DOHH2 (cell line): ENCODE measurements at regions not wholly inside any gene's neighbourhood (a gene's known extent, or its start where the extent isn't known, plus 50 kb on each side); places are given as distances from the start of the nearest gene placed in this dataset.

Experiments used
- H3F3A ChIP-seq: fragments of 200-600 bp; sonication (generic), shearing (Covaris generic); 2 replicates; pipeline ENCODE4 v1.6.0; 2016; ENCODE audit warnings: antibody characterized with exemption, mild to moderate bottlenecking; ENCODE audit not compliant: control insufficient read depth, insufficient read depth
- H3K27ac ChIP-seq: fragments of 200-600 bp; sonication (generic); 2 replicates; pipeline ENCODE4 v1.5.1; 2014; ENCODE audit warnings: low read depth, mild to moderate bottlenecking, low read length, moderate library complexity
- H3K27me3 ChIP-seq: fragments of 200-600 bp; sonication (generic); 2 replicates; pipeline ENCODE4 v1.6.1; 2014; ENCODE audit warnings: mild to moderate bottlenecking, low read length, mixed read lengths; ENCODE audit not compliant: control insufficient read depth
- H3K36me3 ChIP-seq: fragments of 200-600 bp; sonication (generic); 2 replicates; pipeline ENCODE4 v1.6.1; 2014; ENCODE audit warnings: mild to moderate bottlenecking, low read length, moderate library complexity, mixed read lengths; ENCODE audit not compliant: control insufficient read depth
- H3K4me1 ChIP-seq: fragments of 200-600 bp; sonication (generic); 2 replicates; pipeline ENCODE4 v1.6.1; 2014; ENCODE audit warnings: mild to moderate bottlenecking, low read length, mixed read lengths; ENCODE audit not compliant: control insufficient read depth
- H3K4me2 ChIP-seq: fragments of 200-600 bp; sonication (generic); 2 replicates; pipeline ENCODE4 v1.6.0; 2014; ENCODE audit warnings: mild to moderate bottlenecking, low read length, moderate library complexity
- H3K4me3 ChIP-seq: fragments of 200-600 bp; sonication (generic); 2 replicates; pipeline ENCODE4 v1.5.1; 2014; ENCODE audit warnings: mild to moderate bottlenecking, low read length, mixed read lengths
- H3K79me2 ChIP-seq: fragments of 200-600 bp; sonication (generic); 2 replicates; pipeline ENCODE4 v1.6.1; 2014; ENCODE audit warnings: mild to moderate bottlenecking, low read length, mixed read lengths; ENCODE audit not compliant: control insufficient read depth
- H3K9me2 ChIP-seq: fragments of 200-600 bp; sonication (generic); replicated peaks from 2 replicates; pipeline ENCODE4 v1.6.1; 2014; ENCODE audit warnings: mild to moderate bottlenecking, low read length, mixed read lengths; ENCODE audit not compliant: control insufficient read depth
- H3K9me3 ChIP-seq: fragments of 200-600 bp; sonication (generic); 2 replicates; pipeline ENCODE4 v1.6.1; 2014; ENCODE audit warnings: antibody characterized with exemption, low read length, mixed read lengths; ENCODE audit not compliant: control insufficient read depth, insufficient read depth
- H4K20me1 ChIP-seq: fragments of 200-600 bp; sonication (generic); 2 replicates; pipeline ENCODE4 v1.6.0; 2014; ENCODE audit warnings: low read depth, mild to moderate bottlenecking, antibody characterized with exemption, low read length, moderate library complexity; ENCODE audit not compliant: control insufficient read depth, insufficient read depth
- CTCF ChIP-seq: fragments of 200-600 bp; sonication (generic); IDR thresholded peaks from one replicate; pipeline ENCODE4 v1.5.1; 2014; ENCODE audit warnings: antibody characterized with exemption, mild to moderate bottlenecking, low read depth, low read length; ENCODE audit not compliant: poor library complexity, severe bottlenecking
- EZH2phosphoT487 ChIP-seq: fragments of 200-600 bp; sonication (generic); IDR thresholded peaks from 2 replicates; pipeline ENCODE4 v1.6.1; 2017; ENCODE audit warnings: borderline replicate concordance, mild to moderate bottlenecking, antibody characterized with exemption, low read length, moderate library complexity, mixed read lengths

- TF ChIP-seq EZH2phosphoT487 (no peak), CTCF (no peak)
- Histone ChIP-seq H3K79me2 (no peaks in the 10 kb centered on the region), H3K9me3 (peaks cover 6% of the 10 kb centered on the region), H3K4me1 (no peaks in the 10 kb centered on the region), H3K27me3 (peaks cover 23% of the 10 kb centered on the region), H3K36me3 (no peaks in the 10 kb centered on the region), H3K4me2 (no peak overlapping the region), H3F3A (no peaks in the 10 kb centered on the region), H3K27ac (no peak overlapping the region), H4K20me1 (no peaks in the 10 kb centered on the region), H3K4me3 (no peak overlapping the region), H3K9me2 (no peaks in the 10 kb centered on the region)
Observed at GRCh38 chr7:22640269-22640668, 86.7 kb upstream of the IL6 start.

GRCh38 chr7:22639396-22639795 lies 87.6 kb upstream of the IL6 start:
- TF ChIP-seq CTCF (no peak), EZH2phosphoT487 (no peak)
- Histone ChIP-seq H3K4me2 (no peak overlapping the region), H3K27me3 (peaks cover 31% of the 10 kb centered on the region), H3K4me1 (no peaks in the 10 kb centered on the region), H3F3A (no peaks in the 10 kb centered on the region), H3K9me3 (0 out of 2 replicates have a peak, but pooled peaks cover 5% of the 10 kb centered on the region), H4K20me1 (no peaks in the 10 kb centered on the region), H3K9me2 (no peaks in the 10 kb centered on the region), H3K27ac (no peak overlapping the region), H3K79me2 (no peaks in the 10 kb centered on the region), H3K36me3 (no peaks in the 10 kb centered on the region), H3K4me3 (no peak overlapping the region)

- H3K9me3 ChIP-seq, result no peaks in the 10 kb centered on the region; the same call in 1 of the 2 replicates
- no peak overlapping the region for H3K4me3 ChIP-seq
- no peak overlapping the region for H3K4me2 ChIP-seq
- H3K9me2 ChIP-seq, result no peaks in the 10 kb centered on the region
- no peak overlapping the region for H3K27ac ChIP-seq
- H4K20me1 ChIP-seq, result no peaks in the 10 kb centered on the region
- peaks cover 56% of the 10 kb centered on the region for H3K27me3 ChIP-seq
- no peak for TF ChIP-seq EZH2phosphoT487
- TF ChIP-seq CTCF, result no peak
- H3K4me1 ChIP-seq, result no peaks in the 10 kb centered on the region
- H3F3A ChIP-seq, result no peaks in the 10 kb centered on the region
- H3K36me3 ChIP-seq, result no peaks in the 10 kb centered on the region
- no peaks in the 10 kb centered on the region for H3K79me2 ChIP-seq
Observed at GRCh38 chr7:22635349-22635748, 91.7 kb upstream of the IL6 start.

GRCh38 chr7:22633954-22634474 lies 93.0 kb upstream of the IL6 start:
- H3K27ac ChIP-seq, result no peak overlapping the region
- no peaks in the 10 kb centered on the region for H3K9me2 ChIP-seq
- H3K4me3 ChIP-seq, result no peak overlapping the region
- no peaks in the 10 kb centered on the region for H3F3A ChIP-seq
- H3K27me3 ChIP-seq, result peaks cover 48% of the 10 kb centered on the region
- no peaks in the 10 kb centered on the region for H4K20me1 ChIP-seq
- H3K79me2 ChIP-seq, result no peaks in the 10 kb centered on the region
- no peaks in the 10 kb centered on the region for H3K36me3 ChIP-seq
- TF ChIP-seq CTCF (no peak), EZH2phosphoT487 (no peak)
- H3K4me2 ChIP-seq, result no peak overlapping the region
- no peaks in the 10 kb centered on the region for H3K4me1 ChIP-seq
- H3K9me3 ChIP-seq, result no peaks in the 10 kb centered on the region; the same call in 1 of the 2 replicates
